ENCODE measurements at regions not wholly inside any gene's neighbourhood (a gene's known extent, or its start where the extent isn't known, plus 50 kb on each side); places are given as distances from the start of the nearest gene placed in this dataset.
"Not testable (repeated sequence)": the region's sequence is repeated elsewhere in the genome, so short reads cannot be mapped to it uniquely, and the experiment has no call there.

- no peak for DNase-seq
Measured at GRCh38 chr5:162638849-162639248, 571.3 kb downstream of the GABRG2 start.

DNA sequence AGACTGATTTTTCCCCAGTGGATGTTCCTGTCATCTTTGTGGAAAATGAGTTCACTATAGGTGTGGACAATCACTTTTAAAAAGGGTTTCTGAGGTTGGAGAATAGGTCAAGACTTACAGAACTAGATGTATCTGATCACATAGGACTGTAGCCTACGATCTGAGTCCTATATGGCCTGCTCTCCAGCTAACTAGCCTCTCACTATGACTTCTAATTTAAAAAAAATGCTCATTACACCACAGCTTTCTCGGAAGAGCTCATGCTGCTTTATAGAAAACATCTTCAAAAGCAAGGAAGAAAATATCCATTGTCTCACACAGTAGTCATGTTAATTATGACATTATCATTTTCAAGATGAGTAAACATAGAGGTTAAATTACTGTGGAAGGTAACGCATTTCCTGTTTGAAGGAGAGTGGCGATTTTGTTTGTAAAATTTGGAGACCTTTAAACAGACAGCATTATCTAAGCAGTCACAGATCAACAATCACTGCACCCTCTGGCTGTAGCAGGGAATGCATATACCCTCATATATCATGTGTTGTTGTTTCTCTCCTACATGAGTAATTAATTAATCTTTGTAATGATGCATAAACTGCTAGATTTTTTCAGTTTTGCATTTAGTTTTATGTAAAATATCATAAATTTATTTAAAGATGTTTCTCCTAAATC is 573.7 kb downstream of the GABRG2 start:
- DNase-seq = no peak

DNA sequence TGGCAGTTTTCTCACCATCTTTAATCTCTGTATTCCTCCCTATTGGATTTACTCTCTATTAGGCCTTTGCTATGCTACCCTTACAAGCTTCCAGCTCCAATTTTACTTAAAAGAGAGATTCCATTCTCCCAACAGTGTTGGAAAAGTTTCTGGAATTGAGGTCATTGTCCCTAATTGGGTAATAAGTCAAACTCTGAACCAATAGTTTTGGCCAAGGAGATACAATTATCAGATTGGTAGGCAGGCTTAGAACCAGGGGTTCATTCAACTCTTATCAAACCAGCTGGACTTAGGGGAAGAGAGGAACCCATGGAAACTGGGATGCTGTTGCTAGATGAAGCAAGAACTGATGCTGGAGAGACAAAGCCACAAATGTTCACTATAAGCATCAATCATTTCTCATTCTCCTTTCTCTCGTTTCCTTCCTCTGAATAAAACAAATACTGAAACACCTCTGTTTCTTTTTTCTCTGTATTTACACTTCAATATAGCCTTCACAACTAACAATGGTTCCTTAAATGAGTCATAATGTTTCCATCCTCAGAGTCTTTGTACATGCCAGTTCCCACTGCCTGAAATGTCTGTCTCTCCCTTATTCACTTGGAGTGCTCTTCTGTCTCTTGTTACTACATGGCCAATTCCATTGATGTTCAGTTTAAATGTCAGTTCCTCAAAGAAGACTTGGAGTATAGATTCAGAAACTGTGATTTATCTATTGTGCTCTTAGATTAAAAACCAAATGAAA is 587.3 kb downstream of the GABRG2 start:
- no peak for DNase-seq

DNA sequence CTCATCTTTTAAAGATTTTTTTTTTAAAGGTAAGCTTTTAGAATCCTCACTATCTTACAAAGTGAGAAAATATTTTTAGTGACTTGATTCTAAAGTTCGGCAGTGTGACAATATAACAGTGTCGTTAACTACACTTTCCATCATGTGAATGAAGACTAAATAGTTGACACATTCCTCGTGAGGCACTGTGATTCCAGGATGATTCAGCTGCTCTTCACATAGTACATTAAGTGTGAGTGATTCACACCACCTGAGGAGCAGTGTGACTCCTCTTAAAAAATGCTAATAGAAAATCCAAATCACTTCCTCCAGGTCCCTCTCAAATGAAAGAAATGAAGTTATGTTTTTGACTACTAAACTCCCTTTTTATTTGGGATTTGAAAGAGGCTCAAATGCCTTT is 589.5 kb downstream of the GABRG2 start:
- no peak for DNase-seq

DNA sequence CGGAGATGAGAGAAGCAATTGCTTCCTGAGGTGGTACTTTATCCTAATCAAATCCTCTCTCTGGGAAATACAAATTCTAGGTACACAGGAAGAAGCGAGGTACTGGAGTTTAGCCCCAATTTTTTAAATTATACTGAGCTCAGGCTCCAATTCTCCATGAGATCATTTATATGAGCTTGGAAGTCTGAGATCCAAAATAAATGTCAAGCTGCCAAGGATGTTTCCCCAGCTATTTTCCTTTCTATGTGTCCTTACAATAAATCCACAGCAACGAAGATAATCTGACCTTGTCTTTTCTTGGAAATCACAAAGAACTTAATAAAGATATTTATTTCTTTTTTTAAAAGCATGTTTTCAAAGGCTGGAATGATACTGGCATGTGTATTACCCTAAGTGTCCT is 597.3 kb downstream of the GABRG2 start:
- no peak for DNase-seq

GRCh38 chr5:162668926-162669325 is 601.4 kb downstream of the GABRG2 start:
- no peak for DNase-seq

GRCh38 chr5:162672061-162672460 is 604.5 kb downstream of the GABRG2 start:
- DNase-seq = no peak

- no peak for DNase-seq
Measured at GRCh38 chr5:162683284-162683683, 615.7 kb downstream of the GABRG2 start.

DNA sequence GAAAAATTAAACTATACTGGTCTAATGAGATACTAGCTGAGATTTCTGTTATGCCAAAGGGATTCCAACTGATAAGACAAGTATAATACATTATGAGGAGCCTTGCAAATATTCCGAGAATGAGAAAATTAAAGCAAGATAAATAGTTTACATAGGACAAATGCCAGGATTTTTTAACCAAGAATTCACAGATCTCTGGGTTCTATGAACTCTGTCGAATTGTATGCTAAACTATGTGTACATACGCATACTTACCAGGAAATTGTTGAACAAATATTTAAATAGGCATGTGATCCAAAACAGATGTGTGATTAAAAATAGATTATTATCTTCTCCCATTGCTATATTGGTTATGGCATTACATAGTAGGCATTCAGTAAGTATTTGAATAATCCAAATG is 616.6 kb downstream of the GABRG2 start:
- no peak for DNase-seq

DNA sequence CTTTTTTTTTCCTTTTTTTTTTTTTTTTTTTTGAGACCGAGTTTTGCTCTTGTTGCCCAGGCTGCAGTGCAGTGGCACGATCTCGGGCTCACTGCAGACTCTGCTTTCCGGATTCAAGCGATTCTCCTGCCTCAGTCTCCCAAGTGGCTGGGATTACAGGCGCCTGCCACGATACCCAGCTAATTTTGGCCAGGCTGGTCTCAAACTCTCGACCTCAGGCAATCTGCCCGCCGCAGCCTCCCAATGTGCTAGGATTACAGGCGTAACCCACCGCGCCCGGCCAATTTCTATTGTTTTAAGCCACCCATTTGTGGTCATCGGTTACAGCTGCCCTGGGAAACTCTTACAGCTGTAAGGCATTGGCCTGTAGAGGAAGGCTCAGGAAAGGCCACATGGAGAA is 617.7 kb downstream of the GABRG2 start:
- DNase-seq = no peak

DNA sequence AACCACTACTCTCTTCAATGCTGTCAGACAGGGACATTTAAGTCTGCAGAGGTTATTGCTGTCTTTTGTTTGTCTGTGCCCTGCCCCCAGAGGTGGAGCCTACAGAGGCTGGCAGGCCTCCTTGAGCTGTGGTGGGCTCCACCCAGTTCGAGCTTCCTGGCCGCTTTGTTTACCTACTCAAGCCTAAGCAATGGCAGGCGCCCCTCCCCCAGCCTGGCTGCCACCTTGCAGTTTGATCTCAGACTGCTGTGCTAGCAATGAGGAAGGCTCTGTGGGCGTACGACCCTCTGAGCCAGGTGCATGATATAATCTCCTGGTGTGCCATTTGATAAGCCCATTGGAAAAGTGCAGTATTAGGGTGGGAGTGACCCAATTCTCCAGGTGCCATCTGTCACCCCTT is 628.7 kb downstream of the GABRG2 start:
- DNase-seq = not testable (repeated sequence)

DNA sequence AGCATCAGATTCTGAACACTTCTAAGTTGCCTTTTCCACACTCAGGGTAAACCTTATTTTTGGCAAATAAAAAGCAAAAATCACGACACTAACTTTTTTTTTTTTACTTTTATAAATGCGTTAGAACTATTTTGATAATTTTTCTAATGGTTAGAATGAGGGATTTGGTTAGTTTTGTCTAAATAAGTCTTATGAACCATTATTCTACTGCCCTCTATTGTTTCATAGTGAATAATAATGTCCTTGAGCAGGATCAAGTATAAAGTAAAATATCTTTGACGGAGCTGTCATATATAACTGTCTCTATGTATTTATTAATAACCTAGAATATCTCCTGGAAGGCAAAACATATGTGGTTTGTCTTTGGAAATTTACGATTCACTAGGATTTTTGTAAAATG is 631.8 kb downstream of the GABRG2 start:
- DNase-seq = no peak

DNA sequence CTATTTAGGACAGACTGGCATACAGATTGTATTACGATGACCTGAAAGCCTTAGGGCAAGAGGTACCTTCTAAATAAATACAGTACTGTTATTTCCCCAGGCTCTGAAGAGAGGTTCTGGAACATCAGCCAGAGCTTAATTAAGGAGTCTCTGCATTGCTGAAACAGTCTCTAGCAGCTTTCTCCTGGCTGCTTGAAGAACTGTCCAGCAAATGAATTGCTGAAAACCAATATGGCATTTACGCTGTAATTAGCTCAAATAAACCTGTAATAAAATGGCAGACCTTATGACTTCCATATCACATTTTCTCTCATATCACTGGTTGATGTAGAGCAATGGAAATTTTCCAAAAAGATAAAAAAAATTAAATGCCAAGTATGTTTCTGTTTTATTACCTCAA is 636.3 kb downstream of the GABRG2 start:
- DNase-seq = no peak

DNA sequence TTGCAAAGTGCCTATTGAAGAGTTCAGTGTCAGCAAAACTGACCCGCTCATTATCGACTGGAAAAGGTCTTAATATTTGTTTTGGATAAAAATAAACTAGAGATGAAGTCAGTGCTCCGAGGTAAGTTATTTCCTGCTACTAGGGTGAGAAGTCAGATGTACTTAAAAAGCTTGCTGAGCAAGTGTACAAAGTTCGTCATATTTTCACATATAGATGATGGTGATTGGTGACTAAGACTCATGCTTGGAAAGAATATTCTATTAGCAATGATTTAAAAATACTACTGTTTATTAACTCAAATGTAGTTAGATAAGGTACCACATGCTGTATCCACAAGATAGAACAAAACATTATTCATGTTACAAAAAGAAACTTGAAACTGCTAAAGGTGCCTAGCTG is 643.7 kb downstream of the GABRG2 start:
- no peak for DNase-seq

GRCh38 chr5:162719720-162720119 is 652.1 kb downstream of the GABRG2 start:
- no peak for DNase-seq

DNA sequence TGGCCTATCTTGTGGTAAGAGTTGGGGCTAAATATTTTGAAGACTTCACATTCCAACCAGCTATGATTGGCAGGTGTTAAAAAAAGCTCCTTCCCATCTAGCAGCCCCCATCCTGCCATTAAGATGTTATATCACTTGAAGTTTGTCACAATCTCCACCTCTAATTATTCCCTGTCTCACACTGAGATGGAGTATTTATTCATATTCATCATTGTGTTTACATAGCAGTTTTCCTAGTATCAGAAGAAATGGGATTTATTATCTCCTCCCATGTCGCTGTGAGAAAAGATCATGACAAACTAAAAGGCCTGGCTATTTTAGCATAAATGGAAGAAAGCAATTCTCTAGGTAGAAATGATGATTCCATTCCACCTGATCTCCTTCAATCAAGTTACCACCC is 653.6 kb downstream of the GABRG2 start:
- DNase-seq = no peak

GRCh38 chr5:162752612-162753011 is 684.8 kb upstream of the CCNG1 start:
- DNase-seq = no peak

DNA sequence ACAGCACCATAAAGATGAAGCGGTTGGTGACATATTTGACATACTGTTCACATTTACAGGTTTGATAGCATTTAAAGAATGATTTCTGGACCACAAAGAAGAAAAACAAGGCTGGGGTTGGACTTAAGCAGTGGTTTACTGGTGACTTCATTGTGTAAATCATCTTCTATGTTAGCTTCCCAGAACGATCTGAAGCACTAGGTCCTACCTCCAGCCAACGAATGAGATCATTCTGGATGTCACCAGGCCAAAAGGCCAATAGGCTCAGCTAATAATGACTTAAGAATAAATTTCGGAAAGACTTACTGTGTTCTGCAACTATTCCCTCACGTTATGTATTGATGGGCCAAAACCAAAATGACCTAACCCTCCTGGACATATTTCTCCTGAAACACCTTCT is 675.3 kb upstream of the CCNG1 start:
- no peak for DNase-seq

DNA sequence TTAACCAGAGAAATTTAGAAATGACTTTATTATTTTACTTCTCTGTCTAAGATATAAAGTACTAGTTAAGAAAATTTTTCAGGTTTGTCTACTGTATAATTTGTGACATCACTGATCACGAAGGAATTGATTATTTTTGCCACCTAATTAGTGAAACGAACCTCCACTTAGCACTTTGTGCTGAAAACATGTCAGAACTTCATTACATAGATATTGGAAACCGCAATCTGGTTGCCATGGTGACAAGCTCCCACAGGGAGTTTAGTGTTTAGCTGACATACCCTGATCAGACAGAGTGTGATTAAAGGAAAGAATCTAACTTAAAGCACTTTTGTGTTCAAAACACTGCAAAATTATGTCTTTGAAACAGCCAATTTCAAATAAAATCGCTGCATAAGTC is 668.4 kb upstream of the CCNG1 start:
- DNase-seq = no peak

- no peak for DNase-seq
Measured at GRCh38 chr5:162785673-162786072, 651.7 kb upstream of the CCNG1 start.

GRCh38 chr5:162786234-162786633 is 651.2 kb upstream of the CCNG1 start:
- DNase-seq = no peak

GRCh38 chr5:162796507-162796906 is 640.9 kb upstream of the CCNG1 start:
- DNase-seq = no peak

GRCh38 chr5:162800301-162800700 is 637.1 kb upstream of the CCNG1 start:
- DNase-seq = no peak

DNA sequence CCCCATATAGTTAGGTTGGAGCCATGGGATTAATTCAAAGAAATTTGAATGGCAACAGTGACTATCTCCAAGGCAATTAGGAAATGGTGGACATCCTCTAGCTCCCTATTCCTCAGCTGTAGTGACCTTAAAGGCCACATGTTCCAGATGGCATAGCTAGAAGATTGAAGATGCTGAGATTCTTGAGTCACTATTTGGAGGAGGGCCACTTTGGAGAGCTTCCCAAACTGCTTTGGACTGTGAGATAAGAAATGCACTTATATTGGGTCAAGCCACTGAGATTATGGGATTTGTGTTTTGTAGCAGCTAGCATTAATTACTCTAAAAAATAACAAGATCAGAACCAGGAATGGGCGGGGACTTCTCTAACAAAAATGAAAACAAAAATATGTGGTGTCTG is 636.2 kb upstream of the CCNG1 start:
- no peak for DNase-seq

GRCh38 chr5:162806195-162806594 is 631.2 kb upstream of the CCNG1 start:
- no peak for DNase-seq

Data from cerebellar nuclear complex (tissue), 1 donor.